ENCODE measurements at regions not wholly inside any gene's neighbourhood (a gene's known extent, or its start where the extent isn't known, plus 50 kb on each side); places are given as distances from the start of the nearest gene placed in this dataset.

GRCh38 chr5:87877023-87877422 is 391.6 kb downstream of the TMEM161B start:
- intact Hi-C loops (cut with DNase I; ENCODE audit: low total_unique reads) (no loop called here), in situ Hi-C loops (cut with MboI; ENCODE audit: low pct_ligation_motif_present in 1 of 4, low pct_unique_long_range_greater_than_20kb in 1 of 4, low sequenced_read_pairs in 3 of 4) (no loop called here)
- TF ChIP-seq EP300 (IDR thresholded peaks at IDR 0.05; ENCODE audit: low read depth), result no peak
- TF ChIP-seq POLR2A (IDR thresholded peaks at IDR 0.05), result no peak
- TF ChIP-seq POLR2AphosphoS5 (IDR thresholded peaks at IDR 0.05), result no peak
- no peak for TF ChIP-seq CTCF (IDR thresholded peaks at IDR 0.05)
- Histone ChIP-seq H3K4me1 (no peaks in the 10 kb centered on the region), H3K27ac (no peak overlapping the region), H3K27me3 (no peaks in the 10 kb centered on the region), H3K4me3 (no peak overlapping the region), H3K36me3 (no peaks in the 10 kb centered on the region), H3K9me3 (no peaks in the 10 kb centered on the region)
- DNase-seq, result no peak
- WGBS, 2 donors (ENCODE audit: low coverage in 1 of 2), result 14 to 21% methylated on average over 1 of the region's 1 CpG

GRCh38 chr5:87876616-87877015 is 392.0 kb downstream of the TMEM161B start:
- no peak overlapping the region for H3K27ac ChIP-seq
- TF ChIP-seq EP300 (IDR thresholded peaks at IDR 0.05; ENCODE audit: low read depth) (no peak), POLR2A (IDR thresholded peaks at IDR 0.05) (no peak), CTCF (IDR thresholded peaks at IDR 0.05) (no peak), POLR2AphosphoS5 (IDR thresholded peaks at IDR 0.05) (no peak)
- intact Hi-C loops (cut with DNase I; ENCODE audit: low total_unique reads), result no loop called here
- no peak for DNase-seq
- in situ Hi-C loops (cut with MboI; ENCODE audit: low pct_ligation_motif_present in 1 of 4, low pct_unique_long_range_greater_than_20kb in 1 of 4, low sequenced_read_pairs in 3 of 4), result no loop called here
- no peaks in the 10 kb centered on the region for H3K9me3 ChIP-seq
- H3K36me3 ChIP-seq, result no peaks in the 10 kb centered on the region
- WGBS, 2 donors (ENCODE audit: low coverage in 1 of 2), result 35 to 37% methylated on average over 2 of the region's 2 CpGs
- H3K4me3 ChIP-seq, result no peak overlapping the region
- no peaks in the 10 kb centered on the region for H3K27me3 ChIP-seq
- H3K4me1 ChIP-seq, result no peaks in the 10 kb centered on the region

GRCh38 chr5:87872986-87873385 is 395.7 kb downstream of the TMEM161B start:
- H3K9me3 ChIP-seq, result no peaks in the 10 kb centered on the region
- intact Hi-C loops (cut with DNase I; ENCODE audit: low total_unique reads), result no loop called here
- no peak overlapping the region for H3K27ac ChIP-seq
- H3K27me3 ChIP-seq, result no peaks in the 10 kb centered on the region
- no peak overlapping the region for H3K4me3 ChIP-seq
- H3K4me1 ChIP-seq, result no peaks in the 10 kb centered on the region
- in situ Hi-C loops (cut with MboI; ENCODE audit: low pct_ligation_motif_present in 1 of 4, low pct_unique_long_range_greater_than_20kb in 1 of 4, low sequenced_read_pairs in 3 of 4), result no loop called here
- no peak for DNase-seq
- 60 to 77% methylated on average over 1 to 3 of the region's 3 CpGs for WGBS, 2 donors (ENCODE audit: low coverage in 1 of 2)
- no peaks in the 10 kb centered on the region for H3K36me3 ChIP-seq
- TF ChIP-seq POLR2A (IDR thresholded peaks at IDR 0.05), result no peak
- TF ChIP-seq POLR2AphosphoS5 (IDR thresholded peaks at IDR 0.05), result no peak
- no peak for TF ChIP-seq CTCF (IDR thresholded peaks at IDR 0.05)

GRCh38 chr5:87868792-87869191 is 399.9 kb downstream of the TMEM161B start:
- intact Hi-C loops (cut with DNase I; ENCODE audit: low total_unique reads) (no loop called here), in situ Hi-C loops (cut with MboI; ENCODE audit: low pct_ligation_motif_present in 1 of 4, low pct_unique_long_range_greater_than_20kb in 1 of 4, low sequenced_read_pairs in 3 of 4) (no loop called here)
- WGBS, 2 donors (ENCODE audit: low coverage in 1 of 2), result 94 to 96% methylated on average over 1 of the region's 1 CpG
- H3K27me3 ChIP-seq, result no peaks in the 10 kb centered on the region
- H3K36me3 ChIP-seq, result no peaks in the 10 kb centered on the region
- H3K9me3 ChIP-seq, result no peaks in the 10 kb centered on the region
- no peak for DNase-seq
- H3K4me1 ChIP-seq, result no peaks in the 10 kb centered on the region
- H3K4me3 ChIP-seq, result no peak overlapping the region
- TF ChIP-seq CTCF (IDR thresholded peaks at IDR 0.05) (no peak), EP300 (IDR thresholded peaks at IDR 0.05; ENCODE audit: low read depth) (no peak), POLR2A (IDR thresholded peaks at IDR 0.05) (no peak), POLR2AphosphoS5 (IDR thresholded peaks at IDR 0.05) (no peak)
- no peak overlapping the region for H3K27ac ChIP-seq
